ENCODE measurements at regions not wholly inside any gene's neighbourhood (a gene's known extent, or its start where the extent isn't known, plus 50 kb on each side); places are given as distances from the start of the nearest gene placed in this dataset.

- TF ChIP-seq PATZ1 (tag by site-specific recombination; IDR thresholded peaks at IDR 0.05), result peak; percentile 47; the same call in 1 of the 2 replicates
- peak; percentile 87 for TF ChIP-seq ZNF335 (tag by site-specific recombination; conservative IDR thresholded peaks at IDR 0.05)
- TF ChIP-seq ZNF362 (tag by site-specific recombination; IDR thresholded peaks at IDR 0.05), result 0 out of 2 replicates have a peak, but pooled peaks have one; percentile 50
- peak; percentile 48 for TF ChIP-seq ZBTB26 (tag by site-specific recombination; optimal IDR thresholded peaks at IDR 0.05)
- peak; percentile 56 for TF ChIP-seq GLIS2 (tag by site-specific recombination; IDR thresholded peaks at IDR 0.05)
- TF ChIP-seq ZXDB (tag by site-specific recombination; IDR thresholded peaks at IDR 0.05), result peak; percentile 70
- TF ChIP-seq ZIC2 (tag by site-specific recombination; IDR thresholded peaks at IDR 0.05), result peak; percentile 92
- peak; percentile 32 for TF ChIP-seq GLIS1 (tag by site-specific recombination; IDR thresholded peaks at IDR 0.05)
Measured at GRCh38 chr12:34340534-34341361, 318.5 kb downstream of the ALG10 start (continued).

GRCh38 chr12:34341362-34341733 is 319.1 kb downstream of the ALG10 start:
- ChIA-PET POLR2A (no interaction called here), CTCF (no interaction called here)
- no peaks in the 10 kb centered on the region for H3K4me1 ChIP-seq (ENCODE audit: control insufficient read depth, insufficient read depth, low read length)
- no peaks in the 10 kb centered on the region for H3K36me3 ChIP-seq (ENCODE audit: control insufficient read depth in 2 of 2, insufficient read depth in 1 of 2, low read length in 2 of 2)
- no peak overlapping the region for H3K27ac ChIP-seq (ENCODE audit: extremely low read depth, low read depth, low read length)
- H3K9me3 ChIP-seq (ENCODE audit: control insufficient read depth, insufficient read depth, low read depth, low read length), result no peaks in the 10 kb centered on the region
- no peak overlapping the region for H3K4me3 ChIP-seq (ENCODE audit: low read depth, low read length)
- TF ChIP-seq ZNF223 (tag by site-specific recombination; IDR thresholded peaks at IDR 0.05) (no peak), ZNF560 (tag by site-specific recombination; IDR thresholded peaks at IDR 0.05; ENCODE audit: borderline replicate concordance) (no peak), ZNF292 (tag by site-specific recombination; IDR thresholded peaks at IDR 0.05; ENCODE audit: borderline replicate concordance, low read depth) (no peak), ZNF530 (tag by site-specific recombination; IDR thresholded peaks at IDR 0.05; ENCODE audit: low read depth) (no peak), PRDM6 (tag by site-specific recombination; IDR thresholded peaks at IDR 0.05) (no peak), ZBTB10 (tag by site-specific recombination; IDR thresholded peaks at IDR 0.05) (no peak), ZNF394 (tag by site-specific recombination; IDR thresholded peaks at IDR 0.05; ENCODE audit: borderline replicate concordance) (no peak), ZNF830 (tag by site-specific recombination; IDR thresholded peaks at IDR 0.05; ENCODE audit: low read depth) (no peak), KLF10 (tag by site-specific recombination; IDR thresholded peaks at IDR 0.05) (no peak), ZNF146 (tag by site-specific recombination; IDR thresholded peaks at IDR 0.05) (no peak), ELK4 (IDR thresholded peaks at IDR 0.05; ENCODE audit: borderline replicate concordance, low read depth, low read length) (no peak), ZNF791 (tag by site-specific recombination; IDR thresholded peaks at IDR 0.05) (no peak), ZNF768 (tag by site-specific recombination; IDR thresholded peaks at IDR 0.05) (no peak), ZNF48 (tag by site-specific recombination; IDR thresholded peaks at IDR 0.05) (no peak), ZFHX2 (tag by site-specific recombination; conservative IDR thresholded peaks at IDR 0.05) (peak; percentile 54), ZNF549 (tag by site-specific recombination; IDR thresholded peaks at IDR 0.05) (no peak), BCL11A (tag by site-specific recombination; IDR thresholded peaks at IDR 0.05; ENCODE audit: low read depth) (peak; percentile 51; the same call in 1 of the 2 replicates)
